ENCODE measurements at regions not wholly inside any gene's neighbourhood (a gene's known extent, or its start where the extent isn't known, plus 50 kb on each side); places are given as distances from the start of the nearest gene placed in this dataset.

DNA sequence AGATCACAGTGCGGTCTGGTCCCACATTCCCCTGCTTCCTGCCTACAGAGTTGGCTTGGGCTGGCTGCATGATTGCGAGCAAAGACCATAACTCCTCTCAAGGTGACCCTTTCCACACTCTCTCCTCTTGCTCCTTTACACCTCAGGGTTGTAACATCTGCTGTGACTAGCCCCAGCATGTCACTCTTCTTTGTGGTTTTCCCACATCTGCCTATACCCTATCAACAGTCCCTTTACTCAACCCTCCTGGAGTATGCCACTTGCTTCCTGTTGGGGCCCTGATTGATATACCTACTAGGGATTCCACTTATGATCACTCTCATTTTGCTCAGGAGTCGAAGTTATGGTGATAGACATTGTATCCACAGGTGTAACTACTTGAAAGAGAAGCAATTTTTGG lies 58.9 kb upstream of the SGK1 start:
- no peaks in the 10 kb centered on the region for H3K9me2 ChIP-seq (replicated peaks; ENCODE audit: low read depth, low read length)
- H3K4me2 ChIP-seq (ENCODE audit: low read depth, low read length, poor library complexity, severe bottlenecking): no peak overlapping the region
- no peaks in the 10 kb centered on the region for H3K79me2 ChIP-seq (ENCODE audit: insufficient read depth, low read length)
- no peak for TF ChIP-seq EZH2phosphoT487 (IDR thresholded peaks at IDR 0.05; ENCODE audit: borderline replicate concordance)
- TF ChIP-seq, protein P1, sequence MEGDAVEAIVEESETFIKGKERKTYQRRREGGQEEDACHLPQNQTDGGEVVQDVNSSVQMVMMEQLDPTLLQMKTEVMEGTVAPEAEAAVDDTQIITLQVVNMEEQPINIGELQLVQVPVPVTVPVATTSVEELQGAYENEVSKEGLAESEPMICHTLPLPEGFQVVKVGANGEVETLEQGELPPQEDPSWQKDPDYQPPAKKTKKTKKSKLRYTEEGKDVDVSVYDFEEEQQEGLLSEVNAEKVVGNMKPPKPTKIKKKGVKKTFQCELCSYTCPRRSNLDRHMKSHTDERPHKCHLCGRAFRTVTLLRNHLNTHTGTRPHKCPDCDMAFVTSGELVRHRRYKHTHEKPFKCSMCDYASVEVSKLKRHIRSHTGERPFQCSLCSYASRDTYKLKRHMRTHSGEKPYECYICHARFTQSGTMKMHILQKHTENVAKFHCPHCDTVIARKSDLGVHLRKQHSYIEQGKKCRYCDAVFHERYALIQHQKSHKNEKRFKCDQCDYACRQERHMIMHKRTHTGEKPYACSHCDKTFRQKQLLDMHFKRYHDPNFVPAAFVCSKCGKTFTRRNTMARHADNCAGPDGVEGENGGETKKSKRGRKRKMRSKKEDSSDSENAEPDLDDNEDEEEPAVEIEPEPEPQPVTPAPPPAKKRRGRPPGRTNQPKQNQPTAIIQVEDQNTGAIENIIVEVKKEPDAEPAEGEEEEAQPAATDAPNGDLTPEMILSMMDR (conservative IDR thresholded peaks at IDR 0.05; ENCODE audit: low read length): no peak
- no peak overlapping the region for H3K9ac ChIP-seq (ENCODE audit: low read depth, low read length, poor library complexity, severe bottlenecking)
- no peaks in the 10 kb centered on the region for H3F3A ChIP-seq (ENCODE audit: low read depth)
- H3K9me3 ChIP-seq (ENCODE audit: insufficient read depth, low read depth, low read length): no peaks in the 10 kb centered on the region
- peaks cover 7% of the 10 kb centered on the region for H3K4me1 ChIP-seq (ENCODE audit: insufficient read depth, low read length, poor library complexity, severe bottlenecking)
- H3K27me3 ChIP-seq (ENCODE audit: insufficient read depth, low read length, poor library complexity, severe bottlenecking): no peaks in the 10 kb centered on the region
- no peak overlapping the region for H3K4me3 ChIP-seq (ENCODE audit: low read length, poor library complexity, severe bottlenecking)
- no peaks in the 10 kb centered on the region for H4K20me1 ChIP-seq (ENCODE audit: insufficient read depth, low read length, poor library complexity, severe bottlenecking)
- H2AFZ ChIP-seq (ENCODE audit: low read length): no peak overlapping the region
- no peaks in the 10 kb centered on the region for H3K36me3 ChIP-seq (ENCODE audit: insufficient read depth, low read length)

- Histone ChIP-seq H4K20me1 (ENCODE audit: insufficient read depth, low read length, poor library complexity, severe bottlenecking) (no peaks in the 10 kb centered on the region), H3K9me2 (replicated peaks; ENCODE audit: low read depth, low read length) (no peaks in the 10 kb centered on the region), H3K4me1 (ENCODE audit: insufficient read depth, low read length, poor library complexity, severe bottlenecking) (peaks cover 7% of the 10 kb centered on the region), H3K36me3 (ENCODE audit: insufficient read depth, low read length) (no peaks in the 10 kb centered on the region), H3K79me2 (ENCODE audit: insufficient read depth, low read length) (no peaks in the 10 kb centered on the region), H3K9ac (ENCODE audit: low read depth, low read length, poor library complexity, severe bottlenecking) (no peak overlapping the region), H3K4me2 (ENCODE audit: low read depth, low read length, poor library complexity, severe bottlenecking) (no peak overlapping the region), H2AFZ (ENCODE audit: low read length) (no peak overlapping the region), H3K9me3 (ENCODE audit: insufficient read depth, low read depth, low read length) (no peaks in the 10 kb centered on the region), H3K4me3 (ENCODE audit: low read length, poor library complexity, severe bottlenecking) (no peak overlapping the region), H3F3A (ENCODE audit: low read depth) (no peaks in the 10 kb centered on the region), H3K27me3 (ENCODE audit: insufficient read depth, low read length, poor library complexity, severe bottlenecking) (no peaks in the 10 kb centered on the region)
- no peak for TF ChIP-seq EZH2phosphoT487 (IDR thresholded peaks at IDR 0.05; ENCODE audit: borderline replicate concordance)
- TF ChIP-seq, protein P1 (conservative IDR thresholded peaks at IDR 0.05; ENCODE audit: low read length): no peak
Observed at GRCh38 chr6:134375220-134375580, 57.3 kb upstream of the SGK1 start.

- no peak overlapping the region for H3K4me2 ChIP-seq (ENCODE audit: low read depth, low read length, poor library complexity, severe bottlenecking)
- H4K20me1 ChIP-seq (ENCODE audit: insufficient read depth, low read length, poor library complexity, severe bottlenecking): no peaks in the 10 kb centered on the region
- H3K36me3 ChIP-seq (ENCODE audit: insufficient read depth, low read length): no peaks in the 10 kb centered on the region
- H3K79me2 ChIP-seq (ENCODE audit: insufficient read depth, low read length): no peaks in the 10 kb centered on the region
- TF ChIP-seq EZH2phosphoT487 (IDR thresholded peaks at IDR 0.05; ENCODE audit: borderline replicate concordance): no peak
- TF ChIP-seq, protein P1 (conservative IDR thresholded peaks at IDR 0.05; ENCODE audit: low read length): no peak
- no peak overlapping the region for H3K9ac ChIP-seq (ENCODE audit: low read depth, low read length, poor library complexity, severe bottlenecking)
- H3K27me3 ChIP-seq (ENCODE audit: insufficient read depth, low read length, poor library complexity, severe bottlenecking): no peaks in the 10 kb centered on the region
- H3F3A ChIP-seq (ENCODE audit: low read depth): no peaks in the 10 kb centered on the region
- H3K4me1 ChIP-seq (ENCODE audit: insufficient read depth, low read length, poor library complexity, severe bottlenecking): peaks cover 7% of the 10 kb centered on the region
- H3K9me3 ChIP-seq (ENCODE audit: insufficient read depth, low read depth, low read length): no peaks in the 10 kb centered on the region
- no peak overlapping the region for H3K4me3 ChIP-seq (ENCODE audit: low read length, poor library complexity, severe bottlenecking)
- H3K9me2 ChIP-seq (replicated peaks; ENCODE audit: low read depth, low read length): no peaks in the 10 kb centered on the region
- peak overlapping the region; percentile 12; the same call in 1 of the 2 replicates for H2AFZ ChIP-seq (ENCODE audit: low read length)
Observed at GRCh38 chr6:134374491-134375219, 56.7 kb upstream of the SGK1 start.

Data from Loucy (cell line).